OCI-LY1 (cell line): ENCODE measurements at regions not wholly inside any gene's neighbourhood (a gene's known extent, or its start where the extent isn't known, plus 50 kb on each side); places are given as distances from the start of the nearest gene placed in this dataset.

Experiments
- EZH2 ChIP-seq: fragments of 200-600 bp; sonication (generic), shearing (Covaris generic); IDR thresholded peaks from 2 replicates; pipeline ENCODE4 v1.8.0; 2017; ENCODE audit warnings: borderline replicate concordance, mixed run types, mild to moderate bottlenecking, antibody characterized with exemption, low read length, moderate library complexity, mixed read lengths
- TF ChIP-seq, protein P1 (sequence below): fragments of 200-600 bp; sonication (generic), shearing (Covaris generic); IDR thresholded peaks from 2 replicates; pipeline ENCODE4 v1.5.1; 2017; ENCODE audit warnings: mild to moderate bottlenecking, antibody characterized with exemption, low read length, moderate library complexity, mixed read lengths

- TF ChIP-seq, protein P1, sequence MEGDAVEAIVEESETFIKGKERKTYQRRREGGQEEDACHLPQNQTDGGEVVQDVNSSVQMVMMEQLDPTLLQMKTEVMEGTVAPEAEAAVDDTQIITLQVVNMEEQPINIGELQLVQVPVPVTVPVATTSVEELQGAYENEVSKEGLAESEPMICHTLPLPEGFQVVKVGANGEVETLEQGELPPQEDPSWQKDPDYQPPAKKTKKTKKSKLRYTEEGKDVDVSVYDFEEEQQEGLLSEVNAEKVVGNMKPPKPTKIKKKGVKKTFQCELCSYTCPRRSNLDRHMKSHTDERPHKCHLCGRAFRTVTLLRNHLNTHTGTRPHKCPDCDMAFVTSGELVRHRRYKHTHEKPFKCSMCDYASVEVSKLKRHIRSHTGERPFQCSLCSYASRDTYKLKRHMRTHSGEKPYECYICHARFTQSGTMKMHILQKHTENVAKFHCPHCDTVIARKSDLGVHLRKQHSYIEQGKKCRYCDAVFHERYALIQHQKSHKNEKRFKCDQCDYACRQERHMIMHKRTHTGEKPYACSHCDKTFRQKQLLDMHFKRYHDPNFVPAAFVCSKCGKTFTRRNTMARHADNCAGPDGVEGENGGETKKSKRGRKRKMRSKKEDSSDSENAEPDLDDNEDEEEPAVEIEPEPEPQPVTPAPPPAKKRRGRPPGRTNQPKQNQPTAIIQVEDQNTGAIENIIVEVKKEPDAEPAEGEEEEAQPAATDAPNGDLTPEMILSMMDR, result no peak
- TF ChIP-seq EZH2, result no peak
Measured at GRCh38 chr21:14607262-14607661, 61.1 kb upstream of the SAMSN1 start.
